NT2/D1 (cell line): ENCODE measurements at regions not wholly inside any gene's neighbourhood (a gene's known extent, or its start where the extent isn't known, plus 50 kb on each side); places are given as distances from the start of the nearest gene placed in this dataset.

Experiments used
- YY1 ChIP-seq: IDR thresholded peaks from 2 replicates; pipeline ENCODE4 v1.6.1; 2011; ENCODE audit not compliant: insufficient read length, insufficient read depth
- ZNF274 ChIP-seq: IDR thresholded peaks from 2 replicates; pipeline ENCODE4 v1.6.1; 2011; ENCODE audit warnings: mild to moderate bottlenecking, low read depth, low read length

- TF ChIP-seq YY1: no peak
- no peak for TF ChIP-seq ZNF274
Observed at GRCh38 chr22:49284056-49284784, 543.5 kb downstream of the BRD1 start.
